ENCODE measurements at regions not wholly inside any gene's neighbourhood (a gene's known extent, or its start where the extent isn't known, plus 50 kb on each side); places are given as distances from the start of the nearest gene placed in this dataset.

DNA sequence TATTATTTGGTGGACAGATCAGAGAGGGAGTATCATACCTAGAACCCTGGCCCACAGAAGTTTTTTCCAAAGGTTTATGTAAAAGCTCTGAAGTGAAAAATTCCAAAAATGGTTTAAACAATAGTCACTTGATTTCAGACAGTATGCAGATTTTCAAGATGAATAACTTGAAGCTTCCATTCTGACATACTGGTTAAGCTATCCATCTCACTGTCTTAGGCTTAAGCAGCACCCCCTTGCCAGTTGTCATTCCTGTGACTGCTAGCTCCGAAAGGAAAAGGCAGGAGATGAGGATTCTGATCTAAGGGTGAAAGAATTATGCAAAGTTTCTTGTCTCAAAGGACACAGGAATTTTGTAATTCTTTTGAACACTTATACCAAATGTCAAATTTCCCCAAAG lies 337.5 kb upstream of the THBS1 start:
- TF ChIP-seq, protein P1, sequence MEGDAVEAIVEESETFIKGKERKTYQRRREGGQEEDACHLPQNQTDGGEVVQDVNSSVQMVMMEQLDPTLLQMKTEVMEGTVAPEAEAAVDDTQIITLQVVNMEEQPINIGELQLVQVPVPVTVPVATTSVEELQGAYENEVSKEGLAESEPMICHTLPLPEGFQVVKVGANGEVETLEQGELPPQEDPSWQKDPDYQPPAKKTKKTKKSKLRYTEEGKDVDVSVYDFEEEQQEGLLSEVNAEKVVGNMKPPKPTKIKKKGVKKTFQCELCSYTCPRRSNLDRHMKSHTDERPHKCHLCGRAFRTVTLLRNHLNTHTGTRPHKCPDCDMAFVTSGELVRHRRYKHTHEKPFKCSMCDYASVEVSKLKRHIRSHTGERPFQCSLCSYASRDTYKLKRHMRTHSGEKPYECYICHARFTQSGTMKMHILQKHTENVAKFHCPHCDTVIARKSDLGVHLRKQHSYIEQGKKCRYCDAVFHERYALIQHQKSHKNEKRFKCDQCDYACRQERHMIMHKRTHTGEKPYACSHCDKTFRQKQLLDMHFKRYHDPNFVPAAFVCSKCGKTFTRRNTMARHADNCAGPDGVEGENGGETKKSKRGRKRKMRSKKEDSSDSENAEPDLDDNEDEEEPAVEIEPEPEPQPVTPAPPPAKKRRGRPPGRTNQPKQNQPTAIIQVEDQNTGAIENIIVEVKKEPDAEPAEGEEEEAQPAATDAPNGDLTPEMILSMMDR (IDR thresholded peaks at IDR 0.05): no peak
- no peak for TF ChIP-seq POLR2A (IDR thresholded peaks at IDR 0.05)

Data from esophagus squamous epithelium (tissue), 4 donors.